ENCODE measurements at regions not wholly inside any gene's neighbourhood (a gene's known extent, or its start where the extent isn't known, plus 50 kb on each side); places are given as distances from the start of the nearest gene placed in this dataset.
A peak's percentile ranks its signal among the peaks of the same experiment; 100 is the strongest.

DNA sequence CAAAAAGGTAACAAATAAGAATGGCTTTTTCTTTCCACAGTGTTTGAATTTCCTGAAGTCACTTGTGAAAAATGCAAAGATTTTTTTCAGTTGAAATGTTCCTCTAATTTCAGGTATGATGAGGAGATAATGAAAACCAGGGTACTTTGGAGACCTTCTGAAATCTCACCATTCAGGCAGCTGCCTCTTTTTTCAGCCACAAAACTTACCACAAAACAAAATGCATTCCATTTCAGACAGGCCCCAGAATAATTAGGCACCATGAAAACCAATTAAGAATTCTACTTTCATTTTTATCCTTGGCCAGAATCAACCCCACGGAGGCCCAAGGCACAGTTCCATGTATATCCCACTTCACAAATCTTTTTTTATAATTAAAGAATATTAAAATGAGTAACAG lies 880.3 kb upstream of the ACVR2A start:
- no peaks in the 10 kb centered on the region for H3K4me1 ChIP-seq
- H3K27me3 ChIP-seq = no peaks in the 10 kb centered on the region
- H3K9ac ChIP-seq = no peak overlapping the region
- no peak overlapping the region for H3K4me3 ChIP-seq
- no peaks in the 10 kb centered on the region for H4K20me1 ChIP-seq
- peaks cover 0 to 4% (median 2%) of the 10 kb centered on the region in 11 experiments; a peak in 9 of 22 replicates for H3K9me3 ChIP-seq (replicated peaks in 1 of 11)
- H3K4me2 ChIP-seq = no peak overlapping the region
- TF ChIP-seq Cebpa-rat (IDR thresholded peaks at IDR 0.05) = no peak
- no peaks in the 10 kb centered on the region for H3K36me3 ChIP-seq
- no peak overlapping the region for H3K27ac ChIP-seq

DNA sequence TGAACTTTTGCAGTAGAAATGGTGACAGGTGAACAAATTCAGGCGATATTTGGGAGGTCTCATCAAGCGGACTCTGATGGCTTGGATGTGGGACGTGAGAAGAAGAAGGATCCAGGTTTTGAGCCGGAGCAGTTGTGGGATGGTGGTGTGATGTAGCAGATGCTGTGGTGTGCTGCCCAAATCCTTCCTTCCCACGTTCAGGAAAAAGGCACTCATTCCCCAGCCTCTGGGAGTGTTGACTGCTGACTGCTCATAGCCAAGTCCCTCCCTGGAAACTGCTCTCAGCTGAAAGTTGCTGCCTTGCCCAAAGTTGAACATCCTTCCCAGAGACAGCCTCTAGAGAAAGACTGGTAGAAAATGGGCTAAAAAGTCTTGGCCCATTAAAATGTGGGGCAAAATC lies 890.3 kb upstream of the ACVR2A start:
- no peak overlapping the region for H3K9ac ChIP-seq
- no peak overlapping the region for H3K4me2 ChIP-seq
- H4K20me1 ChIP-seq = no peaks in the 10 kb centered on the region
- H3K27me3 ChIP-seq = no peaks in the 10 kb centered on the region
- no peak overlapping the region for H3K4me3 ChIP-seq
- no peak for TF ChIP-seq Cebpa-rat (IDR thresholded peaks at IDR 0.05)
- H3K4me1 ChIP-seq = no peaks in the 10 kb centered on the region
- no peaks in the 10 kb centered on the region for H3K9me3 ChIP-seq (replicated peaks in 1 of 11)
- no peak overlapping the region for H3K27ac ChIP-seq
- no peaks in the 10 kb centered on the region for H3K36me3 ChIP-seq

DNA sequence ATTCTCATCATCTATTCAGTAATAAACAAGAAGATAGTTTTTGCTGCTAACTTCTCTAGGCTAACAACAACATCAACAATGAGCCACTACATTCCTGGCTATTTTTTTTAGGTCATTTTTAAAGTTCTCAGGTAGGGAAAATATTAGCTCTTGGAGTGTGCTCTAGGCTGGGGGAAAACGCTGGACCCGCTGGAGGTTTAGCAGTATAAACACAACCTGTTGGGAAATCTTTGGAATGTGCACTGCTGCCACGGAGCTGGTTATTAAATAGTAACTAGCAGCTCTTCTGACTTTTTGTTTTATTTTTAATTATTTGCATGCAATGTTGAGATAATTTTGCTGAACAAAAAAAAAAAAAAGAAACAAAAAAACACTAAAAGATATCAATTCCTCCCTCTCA lies 892.1 kb upstream of the ACVR2A start:
- no peaks in the 10 kb centered on the region for H3K36me3 ChIP-seq
- H3K27me3 ChIP-seq = no peaks in the 10 kb centered on the region
- TF ChIP-seq Cebpa-rat (IDR thresholded peaks at IDR 0.05) = no peak
- H3K4me3 ChIP-seq = no peak overlapping the region
- no peak overlapping the region for H3K9ac ChIP-seq
- H3K4me2 ChIP-seq = no peak overlapping the region
- H3K9me3 ChIP-seq (replicated peaks in 1 of 11) = 0 out of 22 replicates have a peak, but pooled peaks cover 0 to 4% (median 0%) of the 10 kb centered on the region in 11 experiments
- H3K27ac ChIP-seq = no peak overlapping the region
- H4K20me1 ChIP-seq = no peaks in the 10 kb centered on the region
- H3K4me1 ChIP-seq = no peaks in the 10 kb centered on the region

DNA sequence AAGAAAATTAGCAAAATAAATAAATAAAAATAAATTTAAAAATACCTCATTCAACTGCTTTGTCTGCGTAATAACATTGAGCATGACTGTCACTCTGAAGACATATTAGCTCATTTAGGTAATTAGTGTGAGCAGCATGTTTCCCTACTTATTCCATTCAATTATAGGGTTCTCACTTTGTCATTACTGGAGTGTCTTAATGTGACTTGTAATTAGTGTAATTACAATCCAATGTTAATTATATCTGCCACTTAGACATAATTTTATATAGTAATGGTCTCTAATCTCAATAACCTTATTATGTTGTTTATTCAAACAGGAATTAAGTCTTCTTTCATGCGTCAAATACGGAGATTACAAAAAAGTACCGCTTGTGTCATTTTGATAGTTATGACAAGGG lies 893.9 kb upstream of the ACVR2A start:
- Histone ChIP-seq H4K20me1 (no peaks in the 10 kb centered on the region), H3K4me1 (no peaks in the 10 kb centered on the region; a peak in 1 of 20 replicates), H3K9me3 (replicated peaks in 1 of 11) (0 out of 22 replicates have a peak, but pooled peaks cover 0 to 4% (median 0%) of the 10 kb centered on the region in 11 experiments), H3K4me2 (no peak overlapping the region), H3K27ac (no peak overlapping the region), H3K4me3 (no peak overlapping the region), H3K27me3 (no peaks in the 10 kb centered on the region), H3K36me3 (no peaks in the 10 kb centered on the region), H3K9ac (no peak overlapping the region)
- no peak for TF ChIP-seq Cebpa-rat (IDR thresholded peaks at IDR 0.05)

DNA sequence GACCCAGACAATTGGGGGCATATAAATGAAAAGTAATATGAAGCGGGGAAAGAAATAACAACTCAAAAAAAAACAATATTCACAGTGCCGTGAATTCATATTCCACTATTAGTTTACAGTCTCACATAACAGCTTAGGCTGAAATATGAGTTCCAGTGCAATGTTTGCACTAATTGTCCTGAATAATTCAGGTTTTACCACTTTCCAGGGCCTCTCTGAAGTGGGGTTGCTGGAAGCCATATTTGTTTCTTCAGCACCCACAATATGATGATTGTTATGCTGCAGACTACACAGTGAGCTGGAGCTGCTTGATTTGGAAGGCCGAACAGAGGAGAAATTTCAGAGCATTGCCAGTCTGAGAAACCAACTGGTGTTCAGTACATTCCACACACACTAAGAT lies 894.5 kb upstream of the ACVR2A start:
- Histone ChIP-seq H3K9ac (no peak overlapping the region), H3K27ac (no peak overlapping the region), H4K20me1 (no peaks in the 10 kb centered on the region), H3K4me2 (no peak overlapping the region), H3K27me3 (no peaks in the 10 kb centered on the region), H3K9me3 (replicated peaks in 1 of 11) (0 out of 22 replicates have a peak, but pooled peaks cover 0 to 4% (median 0%) of the 10 kb centered on the region in 11 experiments), H3K4me1 (peaks cover 0 to 5% (median 0%) of the 10 kb centered on the region in 10 experiments; a peak in 4 of 20 replicates), H3K4me3 (no peak overlapping the region), H3K36me3 (no peaks in the 10 kb centered on the region)
- no peak for TF ChIP-seq Cebpa-rat (IDR thresholded peaks at IDR 0.05)

DNA sequence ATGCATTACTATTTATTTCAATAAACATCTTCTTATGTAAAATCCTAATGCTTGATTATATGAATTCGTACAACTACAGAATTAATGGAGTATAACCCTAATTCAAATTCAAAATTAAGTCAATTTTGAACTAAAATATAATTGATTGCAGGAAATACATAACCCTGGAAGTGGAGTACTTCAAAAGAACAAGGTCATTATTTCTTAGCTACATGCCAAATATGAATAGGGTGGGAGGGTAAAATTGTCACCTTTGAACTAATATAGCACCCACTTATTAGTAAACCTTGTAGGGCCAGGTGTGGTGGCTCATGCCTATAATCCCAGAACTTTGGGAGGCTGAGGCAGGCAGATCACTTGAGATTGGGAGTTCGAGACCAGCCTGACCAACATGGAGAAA lies 895.4 kb upstream of the ACVR2A start:
- TF ChIP-seq Cebpa-rat (IDR thresholded peaks at IDR 0.05) = no peak
- Histone ChIP-seq H3K4me1 (peaks cover 0 to 8% (median 0%) of the 10 kb centered on the region in 10 experiments; a peak in 4 of 20 replicates), H3K27me3 (no peaks in the 10 kb centered on the region)

DNA sequence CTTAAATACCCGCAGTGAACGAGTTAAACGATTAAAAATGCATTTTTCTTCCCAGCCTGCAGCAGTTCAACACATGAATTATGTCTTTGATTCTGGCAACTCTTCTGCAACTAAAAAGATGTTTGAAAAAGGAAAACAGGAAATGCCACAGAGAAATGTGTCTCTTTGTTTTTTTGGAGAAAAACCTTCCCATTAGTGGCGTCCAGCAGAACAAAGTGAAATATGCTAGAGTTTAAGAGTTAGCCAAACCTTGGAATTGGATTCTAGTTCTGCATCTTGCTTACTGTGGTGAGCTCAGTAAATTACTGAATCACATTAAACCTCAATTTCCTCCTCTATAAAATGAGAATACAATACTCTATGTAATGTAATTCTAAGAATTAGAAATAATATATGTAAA lies 900.2 kb upstream of the ACVR2A start:
- Histone ChIP-seq H4K20me1 (no peaks in the 10 kb centered on the region), H3K36me3 (no peaks in the 10 kb centered on the region), H3K27ac (no peak overlapping the region), H3K9ac (no peak overlapping the region), H3K4me2 (no peak overlapping the region; a peak in 1 of 22 replicates), H3K4me3 (no peak overlapping the region), H3K27me3 (no peaks in the 10 kb centered on the region), H3K4me1 (peaks cover 0 to 18% (median 9%) of the 10 kb centered on the region in 10 experiments; a peak in 12 of 20 replicates), H3K9me3 (replicated peaks in 1 of 11) (0 out of 22 replicates have a peak, but pooled peaks cover 0 to 4% (median 0%) of the 10 kb centered on the region in 11 experiments)
- no peak for TF ChIP-seq Cebpa-rat (IDR thresholded peaks at IDR 0.05)

More for the DNA sequence above, 895.4 kb upstream of the ACVR2A start:
- Histone ChIP-seq H3K27ac (no peak overlapping the region), H3K4me3 (no peak overlapping the region), H3K36me3 (no peaks in the 10 kb centered on the region), H3K4me2 (no peak overlapping the region), H4K20me1 (no peaks in the 10 kb centered on the region), H3K9me3 (replicated peaks in 1 of 11) (0 out of 22 replicates have a peak, but pooled peaks cover 0 to 4% (median 0%) of the 10 kb centered on the region in 11 experiments), H3K9ac (no peak overlapping the region)

DNA sequence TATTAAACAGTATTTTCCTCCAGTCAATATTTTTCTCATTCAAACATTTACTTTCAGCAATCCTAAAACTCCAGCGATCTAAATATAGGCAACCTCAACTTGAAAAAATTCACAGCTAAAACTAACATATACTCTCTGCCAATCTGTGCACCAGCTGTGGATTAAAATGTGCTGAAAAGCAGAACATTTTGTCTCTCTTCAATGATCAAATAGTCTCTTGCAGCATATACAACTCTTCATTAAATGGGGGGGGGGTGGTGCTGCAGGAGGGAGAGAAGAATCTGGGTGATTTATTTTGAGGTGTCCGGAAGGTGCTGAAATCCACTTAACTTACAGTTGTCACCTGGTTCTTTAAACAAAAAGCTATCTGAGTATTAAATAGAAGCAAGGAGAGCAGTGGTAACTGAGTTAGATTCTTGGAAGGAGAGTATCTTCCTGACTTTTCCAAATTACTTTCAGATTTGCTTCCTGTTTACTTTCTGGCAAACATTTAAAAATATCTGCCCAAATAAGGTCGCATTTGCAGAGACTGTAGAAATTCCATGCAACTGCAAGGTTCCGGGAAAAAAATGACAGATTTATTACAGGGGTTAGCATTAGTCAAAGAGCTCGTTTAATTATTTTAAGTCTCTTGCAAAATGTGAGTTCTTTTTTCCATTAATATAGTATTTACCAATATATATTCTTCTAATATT lies 904.7 kb upstream of the ACVR2A start:
- no peak overlapping the region for H3K9ac ChIP-seq
- TF ChIP-seq Cebpa-rat (IDR thresholded peaks at IDR 0.05) = no peak
- peaks cover 0 to 6% (median under 1%) of the 10 kb centered on the region in 11 experiments; a peak in 4 of 22 replicates for H3K9me3 ChIP-seq (replicated peaks in 1 of 11)
- H4K20me1 ChIP-seq = no peaks in the 10 kb centered on the region
- H3K4me3 ChIP-seq = no peak overlapping the region
- no peaks in the 10 kb centered on the region for H3K36me3 ChIP-seq
- no peak overlapping the region for H3K27ac ChIP-seq
- peak overlapping the region in 9 of 11 experiments; percentile 4 to 57 (median 45); a peak in 16 of 22 replicates for H3K4me2 ChIP-seq
- H3K27me3 ChIP-seq = no peaks in the 10 kb centered on the region
- H3K4me1 ChIP-seq = peaks cover 0 to 20% (median 12%) of the 10 kb centered on the region in 10 experiments; a peak in 12 of 20 replicates

DNA sequence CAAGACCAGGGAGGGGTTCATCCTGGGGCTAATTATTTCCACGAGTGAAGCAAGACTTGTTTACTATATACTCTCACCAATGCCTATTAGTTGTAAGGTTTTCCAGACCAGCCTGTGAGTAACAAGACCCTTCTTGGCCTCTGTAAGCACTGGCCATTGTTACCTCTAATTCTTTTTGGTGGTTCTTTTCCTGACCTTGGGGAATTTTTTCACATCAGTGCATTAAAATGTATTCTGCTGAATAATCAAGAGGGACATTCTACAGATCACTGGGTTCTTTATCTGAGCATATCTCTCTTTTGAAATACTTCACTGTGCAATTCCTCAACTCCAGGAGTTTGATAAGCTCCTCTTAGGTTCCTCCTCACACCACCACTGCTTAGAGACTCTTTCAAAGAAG lies 909.9 kb upstream of the ACVR2A start:
- H3K9ac ChIP-seq = no peak overlapping the region
- TF ChIP-seq Cebpa-rat (IDR thresholded peaks at IDR 0.05) = no peak
- H3K27ac ChIP-seq = no peak overlapping the region

More for the DNA sequence above, 909.9 kb upstream of the ACVR2A start:
- H4K20me1 ChIP-seq = no peaks in the 10 kb centered on the region
- H3K4me2 ChIP-seq = no peak overlapping the region
- H3K9me3 ChIP-seq (replicated peaks in 1 of 11) = peaks cover 5 to 29% (median 11%) of the 10 kb centered on the region in 11 experiments; a peak in 11 of 22 replicates
- H3K36me3 ChIP-seq = no peaks in the 10 kb centered on the region
- H3K4me1 ChIP-seq = peaks cover 7 to 21% (median 14%) of the 10 kb centered on the region in 10 experiments; a peak in 17 of 20 replicates
- no peak overlapping the region for H3K4me3 ChIP-seq
- H3K27me3 ChIP-seq = no peaks in the 10 kb centered on the region
